Fibroblast of lung (primary cell): ENCODE measurements at regions not wholly inside any gene's neighbourhood (a gene's known extent, or its start where the extent isn't known, plus 50 kb on each side); places are given as distances from the start of the nearest gene placed in this dataset.

ENCODE experiments used
- DNase-seq, 2 donors: peaks; one replicate each; pipeline versions ENCODE4 v3.0.0 to v3.0.0-alpha.2; 2010; ENCODE audit warnings: low read depth in 2 of 2
- H2AFZ ChIP-seq: 2 replicates; pipeline ENCODE4 v1.5.1; 2012; ENCODE audit warnings: low read length, control low read depth, inconsistent platforms
- H3K27ac ChIP-seq: 2 replicates; pipeline ENCODE4 v1.5.1; 2011; ENCODE audit warnings: low read length, control low read depth; ENCODE audit not compliant: insufficient read depth
- H3K27me3 ChIP-seq: 2 replicates; pipeline ENCODE4 v1.5.1; 2011; ENCODE audit warnings: mild to moderate bottlenecking, low read length; ENCODE audit not compliant: control insufficient read depth, insufficient read depth
- H3K36me3 ChIP-seq: 2 replicates; pipeline ENCODE4 v1.5.1; 2011; ENCODE audit warnings: low read length; ENCODE audit not compliant: control insufficient read depth, insufficient read depth
- H3K4me1 ChIP-seq: 2 replicates; pipeline ENCODE4 v1.5.1; 2011; ENCODE audit warnings: low read length; ENCODE audit not compliant: control insufficient read depth, insufficient read depth; ENCODE audit errors: extremely low read depth
- H3K4me2 ChIP-seq: 2 replicates; pipeline ENCODE4 v1.5.1; 2011; ENCODE audit warnings: low read length, control low read depth; ENCODE audit not compliant: insufficient read depth; ENCODE audit errors: extremely low read depth
- H3K4me3 ChIP-seq, 4 experiments: fragments of 200-600 bp in 1 of 4; sonication (generic) in 1 of 4; replicated peaks in 1 of 4; 2 replicates each; pipeline ENCODE4 v1.5.1; 2011 to 2016; ENCODE audit warnings: low read length in 4 of 4, low read depth in 3 of 4, mild to moderate bottlenecking in 3 of 4, control low read depth in 2 of 4, inconsistent platforms in 1 of 4, mixed read lengths in 1 of 4; ENCODE audit not compliant: insufficient read depth in 1 of 4; ENCODE audit errors: control extremely low read depth in 1 of 4
- H3K79me2 ChIP-seq: 2 replicates; pipeline ENCODE4 v1.5.1; 2012; ENCODE audit warnings: mild to moderate bottlenecking, low read length, inconsistent platforms; ENCODE audit not compliant: control insufficient read depth, insufficient read depth
- H3K9ac ChIP-seq: 2 replicates; pipeline ENCODE4 v1.5.1; 2011; ENCODE audit warnings: mild to moderate bottlenecking, low read length, control low read depth; ENCODE audit not compliant: insufficient read depth
- H3K9me3 ChIP-seq: 2 replicates; pipeline ENCODE4 v1.5.1; 2012; ENCODE audit warnings: low read depth, low read length; ENCODE audit not compliant: control insufficient read depth, insufficient read depth
- H4K20me1 ChIP-seq: 2 replicates; pipeline ENCODE4 v1.5.1; 2011; ENCODE audit warnings: low read length; ENCODE audit not compliant: control insufficient read depth, insufficient read depth; ENCODE audit errors: extremely low read depth
- EZH2 ChIP-seq: IDR thresholded peaks from 2 replicates; pipeline ENCODE4 v1.5.1; 2012; ENCODE audit warnings: low read length, control low read depth, mild to moderate bottlenecking; ENCODE audit errors: missing control alignments
- TF ChIP-seq, protein P1 (sequence below), 2 donors: IDR thresholded peaks in 1 of 2; conservative IDR thresholded peaks in 1 of 2; 1 replicate in 1 of 2; 2 replicates in 1 of 2; pipeline ENCODE4 v1.5.1; 2011 to 2012; ENCODE audit warnings: low read length in 2 of 2, control low read depth in 1 of 2, inconsistent platforms in 1 of 2, low read depth in 1 of 2, mild to moderate bottlenecking in 1 of 2

DNA sequence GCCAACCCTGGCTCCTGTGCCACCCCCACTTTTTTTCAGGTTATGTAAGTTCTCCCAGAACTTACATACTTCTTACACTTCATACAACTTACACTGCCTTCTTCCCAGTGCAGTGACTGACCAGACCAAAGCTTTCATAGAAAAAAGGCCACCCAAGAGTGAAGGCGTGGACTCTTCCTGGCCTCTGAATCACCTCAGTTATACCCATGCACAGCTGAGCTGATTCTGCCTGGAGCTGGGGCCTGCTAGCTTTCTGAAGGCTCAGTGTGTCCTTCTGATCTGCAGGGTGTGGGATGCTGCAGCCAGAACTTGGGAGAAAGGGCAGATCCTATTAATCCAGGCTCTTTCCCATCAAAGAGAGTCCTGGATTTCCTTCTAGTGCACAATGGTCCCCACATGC is 216.1 kb downstream of the TTC32 start:
- Histone ChIP-seq H3K4me3 (no peak overlapping the region), H3K79me2 (no peaks in the 10 kb centered on the region), H2AFZ (no peak overlapping the region), H3K9ac (no peak overlapping the region), H3K4me2 (no peak overlapping the region), H3K9me3 (no peaks in the 10 kb centered on the region), H3K36me3 (no peaks in the 10 kb centered on the region), H3K27ac (no peak overlapping the region), H3K4me1 (no peaks in the 10 kb centered on the region), H3K27me3 (no peaks in the 10 kb centered on the region), H4K20me1 (no peaks in the 10 kb centered on the region)
- TF ChIP-seq, protein P1, sequence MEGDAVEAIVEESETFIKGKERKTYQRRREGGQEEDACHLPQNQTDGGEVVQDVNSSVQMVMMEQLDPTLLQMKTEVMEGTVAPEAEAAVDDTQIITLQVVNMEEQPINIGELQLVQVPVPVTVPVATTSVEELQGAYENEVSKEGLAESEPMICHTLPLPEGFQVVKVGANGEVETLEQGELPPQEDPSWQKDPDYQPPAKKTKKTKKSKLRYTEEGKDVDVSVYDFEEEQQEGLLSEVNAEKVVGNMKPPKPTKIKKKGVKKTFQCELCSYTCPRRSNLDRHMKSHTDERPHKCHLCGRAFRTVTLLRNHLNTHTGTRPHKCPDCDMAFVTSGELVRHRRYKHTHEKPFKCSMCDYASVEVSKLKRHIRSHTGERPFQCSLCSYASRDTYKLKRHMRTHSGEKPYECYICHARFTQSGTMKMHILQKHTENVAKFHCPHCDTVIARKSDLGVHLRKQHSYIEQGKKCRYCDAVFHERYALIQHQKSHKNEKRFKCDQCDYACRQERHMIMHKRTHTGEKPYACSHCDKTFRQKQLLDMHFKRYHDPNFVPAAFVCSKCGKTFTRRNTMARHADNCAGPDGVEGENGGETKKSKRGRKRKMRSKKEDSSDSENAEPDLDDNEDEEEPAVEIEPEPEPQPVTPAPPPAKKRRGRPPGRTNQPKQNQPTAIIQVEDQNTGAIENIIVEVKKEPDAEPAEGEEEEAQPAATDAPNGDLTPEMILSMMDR (conservative IDR thresholded peaks at IDR 0.05 in 1 of 2, IDR thresholded peaks at IDR 0.05 in 1 of 2; ENCODE audit: low read depth in 1 of 2, low read length in 2 of 2) = no peak
- TF ChIP-seq EZH2 = no peak
- DNase-seq = no peak

DNA sequence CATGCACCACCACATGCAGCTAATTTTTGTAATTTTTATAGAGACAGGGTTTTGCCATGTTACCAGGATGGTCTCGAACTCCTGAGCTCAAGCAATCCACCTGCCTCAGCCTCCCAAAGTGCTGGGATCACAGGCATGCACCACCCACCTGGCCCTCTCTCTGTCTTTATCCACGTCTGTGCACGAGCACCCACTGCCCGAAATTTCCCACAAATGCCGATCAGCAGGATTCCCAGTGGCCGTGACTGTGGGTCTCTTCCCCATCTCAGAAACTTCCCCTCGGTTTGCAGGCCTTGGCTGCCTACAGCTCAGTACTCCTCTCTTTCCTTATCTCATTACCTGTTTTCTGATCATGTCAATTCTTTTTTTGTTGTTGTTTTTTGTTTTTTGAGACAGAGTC is 217.3 kb downstream of the TTC32 start:
- no peaks in the 10 kb centered on the region for H3K36me3 ChIP-seq
- no peaks in the 10 kb centered on the region for H3K27me3 ChIP-seq
- no peak overlapping the region for H3K9ac ChIP-seq
- no peaks in the 10 kb centered on the region for H3K9me3 ChIP-seq
- H3K4me2 ChIP-seq = no peak overlapping the region
- H3K27ac ChIP-seq = no peak overlapping the region
- no peak overlapping the region for H2AFZ ChIP-seq
- no peak overlapping the region for H3K4me3 ChIP-seq
- no peaks in the 10 kb centered on the region for H3K4me1 ChIP-seq
- no peaks in the 10 kb centered on the region for H4K20me1 ChIP-seq
- DNase-seq = no peak
- no peak for TF ChIP-seq EZH2
- TF ChIP-seq, protein P1 (conservative IDR thresholded peaks at IDR 0.05 in 1 of 2, IDR thresholded peaks at IDR 0.05 in 1 of 2; ENCODE audit: low read depth in 1 of 2, low read length in 2 of 2) = no peak
- H3K79me2 ChIP-seq = no peaks in the 10 kb centered on the region

DNA sequence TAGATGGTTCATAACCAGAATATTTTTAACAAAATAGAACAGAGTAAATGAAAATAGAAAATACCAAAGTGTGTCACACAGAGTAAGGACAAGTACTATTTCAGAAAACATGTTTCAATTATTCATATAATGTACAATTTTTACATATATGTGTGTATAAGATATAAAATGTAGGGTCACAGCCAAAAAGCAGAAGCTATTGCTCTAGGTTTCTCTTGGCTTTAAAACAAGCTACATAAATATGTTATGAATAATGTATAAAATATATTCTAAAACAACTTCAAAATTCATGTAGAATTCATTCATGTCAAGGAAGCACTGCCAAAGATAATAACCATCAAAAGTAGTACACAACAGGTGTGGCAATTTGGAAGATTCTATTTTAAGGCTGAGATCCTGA is 218.2 kb downstream of the TTC32 start:
- no peaks in the 10 kb centered on the region for H3K27me3 ChIP-seq
- no peaks in the 10 kb centered on the region for H3K4me1 ChIP-seq
- no peaks in the 10 kb centered on the region for H3K79me2 ChIP-seq
- TF ChIP-seq EZH2 = no peak
- TF ChIP-seq, protein P1 (conservative IDR thresholded peaks at IDR 0.05 in 1 of 2, IDR thresholded peaks at IDR 0.05 in 1 of 2; ENCODE audit: low read depth in 1 of 2, low read length in 2 of 2) = no peak
- H3K9me3 ChIP-seq = no peaks in the 10 kb centered on the region
- H3K4me2 ChIP-seq = no peak overlapping the region
- no peak overlapping the region for H2AFZ ChIP-seq
- DNase-seq = no peak
- H4K20me1 ChIP-seq = no peaks in the 10 kb centered on the region
- no peaks in the 10 kb centered on the region for H3K36me3 ChIP-seq
- H3K4me3 ChIP-seq = no peak overlapping the region
- no peak overlapping the region for H3K9ac ChIP-seq
- no peak overlapping the region for H3K27ac ChIP-seq
